H1 (cell line): ENCODE measurements at regions not wholly inside any gene's neighbourhood (a gene's known extent, or its start where the extent isn't known, plus 50 kb on each side); places are given as distances from the start of the nearest gene placed in this dataset.

Experiments
- CTCF ChIA-PET: fragments of 300-600 bp; sonication (Branson Sonifier 250); formaldehyde crosslinking; loops from one replicate; lab custom pipeline; 2021; ENCODE audit not compliant: partially characterized antibody; lab: Charles Lee
- POLR2A ChIA-PET: fragments of 300-600 bp; sonication (Branson Sonifier 250); formaldehyde crosslinking; loops from one replicate; lab custom pipeline; 2021; ENCODE audit warnings: inconsistent platforms; ENCODE audit not compliant: partially characterized antibody; lab: Charles Lee
- DNase-seq, 2 experiments: peaks; one replicate each; pipeline versions ENCODE4 v3.0.0 to v3.0.0-alpha.2; 2010 to 2022; ENCODE audit warnings: low spot score in 2 of 2, low read depth in 1 of 2, mixed read lengths in 1 of 2
- FAIRE-seq: peaks from 2 replicates; lab custom pipeline; 2011; peaks lifted over from hg19 to GRCh38; lab: Jason Lieb, UNC
- H2AFZ ChIP-seq: 2 replicates; pipeline ENCODE4 v1.8.1; 2012; ENCODE audit warnings: low read length, inconsistent platforms
- H2AK5ac ChIP-seq: 2 replicates; pipeline ENCODE4 v1.6.1; 2013; ENCODE audit warnings: low read depth, low read length
- H2BK120ac ChIP-seq: replicated peaks from 2 replicates; pipeline ENCODE3; 2013; ENCODE audit warnings: low read depth, low read length, inconsistent platforms
- H2BK12ac ChIP-seq: 2 replicates; pipeline ENCODE4 v1.6.1; 2013; ENCODE audit warnings: low read depth, low read length
- H2BK15ac ChIP-seq: 2 replicates; pipeline ENCODE4 v1.6.1; 2013; ENCODE audit warnings: low read length
- H2BK20ac ChIP-seq: 2 replicates; pipeline ENCODE4 v1.6.1; 2013; ENCODE audit warnings: low read length
- H2BK5ac ChIP-seq: 2 replicates; pipeline ENCODE4 v1.6.1; 2013; ENCODE audit warnings: low read depth, low read length
- H3K14ac ChIP-seq: 2 replicates; pipeline ENCODE4 v1.6.1; 2013; ENCODE audit warnings: inconsistent platforms; ENCODE audit not compliant: insufficient read length
- H3K18ac ChIP-seq: 2 replicates; pipeline ENCODE4 v1.6.1; 2013; ENCODE audit warnings: low read length; ENCODE audit errors: extremely low read depth
- H3K23ac ChIP-seq: 2 replicates; pipeline ENCODE4 v1.6.1; 2013; ENCODE audit warnings: inconsistent platforms; ENCODE audit not compliant: insufficient read length
- H3K23me2 ChIP-seq: 2 replicates; pipeline ENCODE4 v1.6.1; 2013; ENCODE audit warnings: low read depth, low read length
- H3K27ac ChIP-seq: 2 replicates; pipeline ENCODE4 v1.6.1; 2011; ENCODE audit warnings: low read depth, low read length, inconsistent platforms
- H3K27me3 ChIP-seq, 4 experiments: replicated peaks in 1 of 4; 1 replicate in 1 of 4; 2 replicates in 3 of 4; pipeline versions ENCODE4 v1.6.1 to v1.8.1; 2011 to 2013; ENCODE audit warnings: low read length in 3 of 4, mild to moderate bottlenecking in 3 of 4, inconsistent platforms in 2 of 4, mixed read lengths in 2 of 4, moderate library complexity in 1 of 4; ENCODE audit not compliant: control insufficient read depth in 3 of 4, insufficient read depth in 3 of 4; ENCODE audit errors: extremely low read depth in 1 of 4
- H3K36me3 ChIP-seq, 4 experiments: 2 replicates each; pipeline versions ENCODE4 v1.6.1 to v1.8.1; 2011 to 2013; ENCODE audit warnings: mild to moderate bottlenecking in 4 of 4, low read length in 3 of 4, moderate library complexity in 2 of 4, control low read depth in 1 of 4, inconsistent platforms in 1 of 4; ENCODE audit not compliant: insufficient read depth in 4 of 4, control insufficient read depth in 2 of 4
- H3K4ac ChIP-seq: replicated peaks from 2 replicates; pipeline ENCODE3; 2013; ENCODE audit warnings: low read length, low read depth, mixed read lengths, inconsistent platforms; ENCODE audit not compliant: insufficient read length
- H3K4me1 ChIP-seq, 4 experiments: replicated peaks in 1 of 4; 1 replicate in 1 of 4; 2 replicates in 3 of 4; pipeline versions ENCODE4 v1.6.1 to v1.8.1; 2011 to 2013; ENCODE audit warnings: low read length in 3 of 4, inconsistent platforms in 2 of 4, mixed read lengths in 1 of 4; ENCODE audit not compliant: insufficient read depth in 4 of 4, control insufficient read depth in 3 of 4
- H3K4me2 ChIP-seq, 2 experiments: 2 replicates each; pipeline versions ENCODE4 v1.6.1 to v1.8.1; 2011 to 2013; ENCODE audit warnings: low read depth in 2 of 2, low read length in 2 of 2, control low read depth in 1 of 2, inconsistent platforms in 1 of 2, mild to moderate bottlenecking in 1 of 2; ENCODE audit not compliant: insufficient read depth in 1 of 2
- H3K4me3 ChIP-seq, 4 experiments: fragments of 200-600, 300-600 bp in 1 of 4; sonication (generic), shearing (Covaris generic), sonication (Bioruptor Twin) in 1 of 4; 2 replicates each; pipeline versions ENCODE4 v1.5.1 to v1.8.1; 2011 to 2016; ENCODE audit warnings: low read length in 4 of 4, low read depth in 3 of 4, control low read depth in 2 of 4, inconsistent platforms in 2 of 4, mild to moderate bottlenecking in 2 of 4, mixed read lengths in 1 of 4, moderate library complexity in 1 of 4; ENCODE audit not compliant: insufficient read depth in 2 of 4; ENCODE audit errors: extremely low read depth in 1 of 4
- H3K56ac ChIP-seq: replicated peaks from 2 replicates; pipeline ENCODE3; 2013; ENCODE audit warnings: low read depth, mild to moderate bottlenecking, mixed read lengths, low read length, inconsistent platforms; ENCODE audit not compliant: insufficient read length
- H3K79me1 ChIP-seq: 2 replicates; pipeline ENCODE4 v1.6.1; 2013; ENCODE audit warnings: low read depth, low read length, control low read depth
- H3K79me2 ChIP-seq, 2 experiments: 2 replicates each; pipeline versions ENCODE4 v1.6.1 to v1.8.1; 2012 to 2013; ENCODE audit warnings: low read length in 2 of 2, mild to moderate bottlenecking in 2 of 2, inconsistent platforms in 1 of 2; ENCODE audit not compliant: insufficient read depth in 2 of 2, control insufficient read depth in 1 of 2
- H3K9ac ChIP-seq, 4 experiments: replicated peaks in 1 of 4; 1 replicate in 1 of 4; 2 replicates in 3 of 4; pipeline versions ENCODE4 v1.6.1 to v1.8.1; 2011 to 2013; ENCODE audit warnings: low read depth in 3 of 4, low read length in 3 of 4, control low read depth in 2 of 4, mild to moderate bottlenecking in 2 of 4, moderate library complexity in 2 of 4, inconsistent platforms in 1 of 4; ENCODE audit errors: extremely low read depth in 1 of 4
- H3K9me3 ChIP-seq, 2 experiments: 2 replicates each; pipeline versions ENCODE4 v1.6.1 to v1.8.1; 2012 to 2013; ENCODE audit warnings: mild to moderate bottlenecking in 2 of 2, moderate library complexity in 2 of 2, control low read depth in 1 of 2, inconsistent platforms in 1 of 2, low read depth in 1 of 2, low read length in 1 of 2, mixed read lengths in 1 of 2; ENCODE audit not compliant: insufficient read depth in 2 of 2
- H4K20me1 ChIP-seq, 2 experiments: replicated peaks in 1 of 2; 2 replicates each; pipeline versions ENCODE3 to v1.8.1; 2011 to 2013; ENCODE audit warnings: inconsistent platforms in 2 of 2, low read length in 2 of 2, mild to moderate bottlenecking in 1 of 2; ENCODE audit not compliant: insufficient read depth in 2 of 2, control insufficient read depth in 1 of 2
- H4K5ac ChIP-seq: 2 replicates; pipeline ENCODE4 v1.6.1; 2013; ENCODE audit warnings: low read length, low read depth, mixed read lengths, inconsistent platforms; ENCODE audit not compliant: insufficient read length
- H4K8ac ChIP-seq: 2 replicates; pipeline ENCODE4 v1.8.0; 2013; ENCODE audit warnings: mild to moderate bottlenecking, moderate library complexity, low read length, inconsistent platforms; ENCODE audit not compliant: insufficient read depth; ENCODE audit errors: extremely low read depth
- H4K91ac ChIP-seq: replicated peaks from 2 replicates; pipeline ENCODE3; 2013; ENCODE audit warnings: low read length, mixed read lengths, inconsistent platforms; ENCODE audit not compliant: insufficient read length
- CBX5 ChIP-seq: fragments of 300-800, 300-1000 bp; sonication (generic); IDR thresholded peaks from 2 replicates; pipeline ENCODE4 v1.7.1; 2016; ENCODE audit warnings: antibody characterized with exemption, low read length, low read depth
- CREB1 ChIP-seq: IDR thresholded peaks from 2 replicates; pipeline ENCODE4 v1.6.1; 2012; ENCODE audit warnings: inconsistent platforms
- MAFK ChIP-seq: IDR thresholded peaks from 2 replicates; pipeline ENCODE4 v1.6.1; 2012; ENCODE audit warnings: low read depth, mild to moderate bottlenecking, improper control_type of control experiment, low read length
- POLR2AphosphoS5 ChIP-seq: IDR thresholded peaks from 2 replicates; pipeline ENCODE4 v1.6.1; 2011; ENCODE audit warnings: low read depth, low read length
- WGBS, 2 experiments: shearing (Covaris generic) in 1 of 2; methylation state at CpG; one replicate each; pipeline versions ENCODE4 v1.1.6 to v1.1.7; 2013 to 2015; ENCODE audit warnings: low lambda C conversion rate in 2 of 2, mixed read lengths in 2 of 2, inconsistent platforms in 1 of 2, low coverage in 1 of 2, missing lambda C conversion rate in 1 of 2; ENCODE audit not compliant: insufficient replicate concordance in 2 of 2, insufficient coverage in 1 of 2, insufficient read length in 1 of 2; ENCODE audit errors: extremely low coverage in 1 of 2, missing lambda C conversion rate in 1 of 2; 5-methylcytosine and 5-hydroxymethylcytosine counted together

DNA sequence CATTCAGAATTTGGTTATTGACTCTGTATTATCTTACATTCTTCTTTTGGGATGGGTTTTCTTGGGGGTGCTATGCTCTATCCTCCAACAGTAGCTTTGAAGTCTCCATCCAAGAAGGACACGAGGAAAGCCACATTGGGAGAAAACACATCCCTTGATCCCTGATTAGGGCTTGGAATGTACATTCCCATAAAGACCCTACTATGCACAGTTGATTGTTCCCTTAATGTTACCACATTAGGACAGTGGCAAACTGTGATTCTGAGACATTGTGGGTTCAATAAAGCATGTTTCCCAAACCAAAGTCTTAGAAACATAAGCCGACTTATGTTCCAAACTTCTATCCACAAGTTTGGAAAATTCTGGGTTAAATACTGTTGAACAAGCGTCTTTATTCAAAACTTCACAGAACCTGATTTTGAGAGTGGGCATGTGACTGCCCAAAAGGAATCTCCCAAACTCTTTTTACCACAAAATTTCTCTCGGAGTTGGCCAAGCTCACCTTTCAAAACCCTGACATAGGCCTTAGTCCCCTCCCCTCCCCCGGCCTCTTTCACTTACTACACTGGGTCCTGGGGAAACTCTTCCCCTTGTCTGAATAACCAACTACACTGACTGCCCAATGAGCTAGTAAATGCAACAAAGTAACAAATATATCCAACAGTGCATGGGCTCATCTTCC is 177.0 kb upstream of the KAZN start:
- H4K8ac ChIP-seq, result no peak overlapping the region
- H2BK120ac ChIP-seq, result no peak overlapping the region
- H2AFZ ChIP-seq, result no peak overlapping the region
- no peaks in the 10 kb centered on the region for H4K20me1 ChIP-seq
- DNase-seq (no peak), FAIRE-seq (no peak)
- H3K27me3 ChIP-seq, result peaks cover 0 to under 1% (median 0%) of the 10 kb centered on the region in 4 experiments; a peak in 1 of 7 replicates
- no peak overlapping the region for H3K4me3 ChIP-seq
- H3K56ac ChIP-seq, result no peak overlapping the region
- H2BK15ac ChIP-seq, result no peak overlapping the region
- peaks cover 0 to 10% of the 10 kb centered on the region in 2 experiments; a peak in 1 of 4 replicates for H3K9me3 ChIP-seq
- H3K23ac ChIP-seq, result no peak overlapping the region
- 83% methylated on average over 5 of the region's 5 CpGs; no CpG with 5 or more reads in 1 of the 2 experiments for WGBS, 2 experiments
- no peaks in the 10 kb centered on the region for H3K79me1 ChIP-seq
- no peak overlapping the region for H2AK5ac ChIP-seq
- H3K79me2 ChIP-seq, result no peaks in the 10 kb centered on the region
- ChIA-PET POLR2A (no interaction called here), CTCF (interaction anchor here (0.6 to 3.1 kb wide), 10 partner anchors 10 to 851 kb away, joined by 3 to 12 read pairs (median 4); no protein-coding TSS in a partner anchor)
- no peak overlapping the region for H2BK12ac ChIP-seq
- no peak overlapping the region for H3K27ac ChIP-seq
- H3K9ac ChIP-seq, result no peak overlapping the region
- H3K4ac ChIP-seq, result no peak overlapping the region
- no peak overlapping the region for H2BK20ac ChIP-seq
- no peak overlapping the region for H3K18ac ChIP-seq
- H4K91ac ChIP-seq, result no peak overlapping the region
- no peaks in the 10 kb centered on the region for H3K23me2 ChIP-seq
- H3K14ac ChIP-seq, result no peak overlapping the region
- no peaks in the 10 kb centered on the region for H3K36me3 ChIP-seq
- TF ChIP-seq POLR2AphosphoS5, result no peak
- no peak for TF ChIP-seq CREB1
- TF ChIP-seq MAFK, result no peak
- no peak for TF ChIP-seq CBX5
- H3K4me2 ChIP-seq, result no peak overlapping the region
- H4K5ac ChIP-seq, result no peak overlapping the region
- no peak overlapping the region for H2BK5ac ChIP-seq
- H3K4me1 ChIP-seq, result no peaks in the 10 kb centered on the region
